Smooth muscle cell (in vitro differentiated cells): ENCODE measurements at regions not wholly inside any gene's neighbourhood (a gene's known extent, or its start where the extent isn't known, plus 50 kb on each side); places are given as distances from the start of the nearest gene placed in this dataset.
"Not testable (repeated sequence)": the region's sequence is repeated elsewhere in the genome, so short reads cannot be mapped to it uniquely, and the experiment has no call there.

Experiments used
- DNase-seq: peaks from one replicate; lab custom pipeline; 2025; ENCODE audit not compliant: unreplicated experiment; lab: John Stamatoyannopoulos, UW
- H2AFZ ChIP-seq: fragments of 200-600 bp; sonication (generic); 2 replicates; pipeline ENCODE4 v1.6.0; 2016; ENCODE audit warnings: antibody characterized with exemption, low read depth, mild to moderate bottlenecking
- H3F3A ChIP-seq: fragments of 200-600 bp; sonication (generic); 2 replicates; pipeline ENCODE4 v1.6.0; 2017; ENCODE audit warnings: antibody characterized with exemption, low read depth
- H3K27ac ChIP-seq: fragments of 200-600 bp; sonication (generic); 2 replicates; pipeline ENCODE4 v1.5.1; 2016; ENCODE audit warnings: low read depth, mild to moderate bottlenecking
- H3K27me3 ChIP-seq: fragments of 200-600 bp; sonication (generic); 2 replicates; pipeline ENCODE4 v1.6.1; 2016; ENCODE audit warnings: low read depth, mild to moderate bottlenecking
- H3K36me3 ChIP-seq: fragments of 200-600 bp; sonication (generic); 2 replicates; pipeline ENCODE4 v1.5.1; 2016; ENCODE audit warnings: low read depth
- H3K4me1 ChIP-seq: fragments of 200-600 bp; sonication (generic); 2 replicates; pipeline ENCODE4 v1.5.1; 2016; ENCODE audit warnings: low read depth
- H3K4me2 ChIP-seq: fragments of 200-600 bp; sonication (generic); 2 replicates; pipeline ENCODE4 v1.6.0; 2016; ENCODE audit warnings: mild to moderate bottlenecking
- H3K4me3 ChIP-seq: fragments of 200-600 bp; sonication (generic); 2 replicates; pipeline ENCODE4 v1.5.1; 2016; ENCODE audit warnings: mild to moderate bottlenecking
- H3K79me2 ChIP-seq: fragments of 200-600 bp; sonication (generic); 2 replicates; pipeline ENCODE4 v1.6.0; 2016; ENCODE audit warnings: low read depth, mild to moderate bottlenecking
- H3K9ac ChIP-seq: fragments of 200-600 bp; sonication (generic); 2 replicates; pipeline ENCODE4 v1.6.0; 2016; ENCODE audit warnings: low read depth
- H3K9me3 ChIP-seq: fragments of 200-600 bp; sonication (generic); replicated peaks from 2 replicates; pipeline ENCODE4 v1.5.1; 2016; ENCODE audit warnings: low read depth
- H4K20me1 ChIP-seq: fragments of 200-600 bp; sonication (generic); 2 replicates; pipeline ENCODE4 v1.6.0; 2016; ENCODE audit warnings: low read depth
- WGBS: methylation state at CpG from one replicate; pipeline ENCODE4 v1.1.7; 2016; ENCODE audit warnings: low lambda C conversion rate; 5-methylcytosine and 5-hydroxymethylcytosine counted together
- TF ChIP-seq, protein P1 (sequence below): fragments of 200-600 bp; sonication (generic); IDR thresholded peaks from 2 replicates; pipeline ENCODE4 v1.5.1; 2017; ENCODE audit warnings: borderline replicate concordance, mild to moderate bottlenecking, antibody characterized with exemption; ENCODE audit not compliant: insufficient read depth, poor library complexity, severe bottlenecking

DNA sequence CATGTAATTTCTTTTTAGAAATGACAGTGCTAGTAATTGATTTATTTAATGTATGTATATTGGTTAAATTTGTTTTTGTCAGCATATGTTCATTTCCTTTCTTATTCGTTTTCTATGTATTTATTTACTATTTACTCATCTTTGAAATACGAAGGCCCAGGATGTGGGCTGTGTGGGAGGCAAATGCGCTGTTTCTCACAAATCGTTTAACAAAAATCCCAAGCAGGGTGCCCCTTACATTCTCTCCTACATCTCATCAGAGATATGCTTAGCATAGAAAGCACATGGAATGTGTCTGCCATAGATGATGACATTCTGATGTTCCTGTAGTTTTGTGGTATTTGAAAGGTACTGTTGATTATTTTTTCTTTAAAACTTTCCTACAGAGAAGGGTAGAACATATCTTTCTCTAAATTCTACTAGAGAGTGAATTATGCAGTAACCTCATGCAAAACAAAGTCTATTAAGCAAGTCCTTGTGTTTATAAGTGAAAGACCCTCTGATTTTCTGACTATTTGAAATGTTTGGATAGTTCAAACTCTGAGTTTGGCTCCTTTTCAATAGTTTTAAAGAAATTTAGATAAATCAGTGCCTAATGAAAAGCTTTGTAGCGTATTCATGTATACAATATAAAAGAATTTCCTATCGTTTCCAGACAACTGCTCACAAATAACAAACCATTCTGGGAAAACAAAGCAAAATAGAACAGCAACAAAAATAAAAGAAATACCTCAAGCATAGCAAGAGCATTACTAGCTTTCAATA lies 111.1 kb upstream of the VGLL3 start:
- Histone ChIP-seq H3K9me3 (no peaks in the 10 kb centered on the region), H3K27ac (no peak overlapping the region), H3K4me2 (no peak overlapping the region), H3K79me2 (no peaks in the 10 kb centered on the region), H4K20me1 (no peaks in the 10 kb centered on the region), H3K9ac (no peak overlapping the region), H2AFZ (no peak overlapping the region), H3K4me1 (no peaks in the 10 kb centered on the region), H3F3A (no peaks in the 10 kb centered on the region), H3K36me3 (no peaks in the 10 kb centered on the region), H3K27me3 (no peaks in the 10 kb centered on the region), H3K4me3 (no peak overlapping the region)
- 88% methylated on average over 6 of the region's 6 CpGs for WGBS
- DNase-seq = no peak
- TF ChIP-seq, protein P1, sequence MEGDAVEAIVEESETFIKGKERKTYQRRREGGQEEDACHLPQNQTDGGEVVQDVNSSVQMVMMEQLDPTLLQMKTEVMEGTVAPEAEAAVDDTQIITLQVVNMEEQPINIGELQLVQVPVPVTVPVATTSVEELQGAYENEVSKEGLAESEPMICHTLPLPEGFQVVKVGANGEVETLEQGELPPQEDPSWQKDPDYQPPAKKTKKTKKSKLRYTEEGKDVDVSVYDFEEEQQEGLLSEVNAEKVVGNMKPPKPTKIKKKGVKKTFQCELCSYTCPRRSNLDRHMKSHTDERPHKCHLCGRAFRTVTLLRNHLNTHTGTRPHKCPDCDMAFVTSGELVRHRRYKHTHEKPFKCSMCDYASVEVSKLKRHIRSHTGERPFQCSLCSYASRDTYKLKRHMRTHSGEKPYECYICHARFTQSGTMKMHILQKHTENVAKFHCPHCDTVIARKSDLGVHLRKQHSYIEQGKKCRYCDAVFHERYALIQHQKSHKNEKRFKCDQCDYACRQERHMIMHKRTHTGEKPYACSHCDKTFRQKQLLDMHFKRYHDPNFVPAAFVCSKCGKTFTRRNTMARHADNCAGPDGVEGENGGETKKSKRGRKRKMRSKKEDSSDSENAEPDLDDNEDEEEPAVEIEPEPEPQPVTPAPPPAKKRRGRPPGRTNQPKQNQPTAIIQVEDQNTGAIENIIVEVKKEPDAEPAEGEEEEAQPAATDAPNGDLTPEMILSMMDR = no peak

DNA sequence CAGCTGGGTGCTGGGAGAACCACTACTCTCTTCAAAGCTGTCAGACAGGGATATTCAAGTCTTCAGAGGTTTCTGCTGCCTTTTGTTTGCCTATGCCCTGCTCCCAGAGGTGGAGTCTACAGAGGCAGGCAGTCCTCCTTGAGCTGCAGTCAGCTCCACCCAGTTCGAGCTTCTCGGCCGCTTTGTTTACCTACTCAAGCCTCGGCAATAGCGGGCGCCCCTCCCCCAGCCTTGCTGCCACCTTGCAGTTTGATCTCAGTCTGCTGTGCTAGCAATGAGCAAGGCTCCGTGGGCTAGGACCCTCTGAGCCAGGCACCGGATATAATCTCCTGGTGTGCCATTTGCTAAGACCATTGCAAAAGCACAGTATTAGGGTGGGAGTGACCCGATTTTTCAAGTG lies 106.8 kb upstream of the VGLL3 start:
- not testable (repeated sequence) for H3K4me1 ChIP-seq, DNase-seq, H3K79me2 ChIP-seq, H3K4me2 ChIP-seq, H3K27ac ChIP-seq, H3K9ac ChIP-seq, H3K9me3 ChIP-seq, H4K20me1 ChIP-seq, H2AFZ ChIP-seq, H3K36me3 ChIP-seq, H3K27me3 ChIP-seq, H3K4me3 ChIP-seq, H3F3A ChIP-seq
- whole genome bisulfite sequencing = 96% methylated on average over 9 of the region's 9 CpGs

DNA sequence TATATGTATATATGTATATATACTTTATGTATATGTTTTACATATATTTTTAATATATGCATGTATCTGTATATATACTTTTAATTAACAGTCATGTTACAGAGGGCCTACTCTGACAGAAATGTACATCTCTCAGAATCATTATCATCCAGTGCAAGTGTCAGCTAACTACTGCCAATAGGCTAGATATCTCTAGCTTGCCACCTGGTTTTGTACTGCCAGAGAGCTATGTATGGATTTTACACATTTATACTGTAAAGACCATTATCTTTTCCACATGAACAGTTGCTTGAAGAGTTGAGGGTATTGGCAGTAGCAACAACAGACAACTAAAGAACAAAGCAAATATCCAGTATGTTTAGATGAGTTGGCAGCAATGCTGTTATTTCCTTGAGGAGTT lies 99.7 kb upstream of the VGLL3 start:
- H3K4me1 ChIP-seq = no peaks in the 10 kb centered on the region
- no peak overlapping the region for H2AFZ ChIP-seq
- DNase-seq = no peak
- TF ChIP-seq, protein P1 = no peak
- H4K20me1 ChIP-seq = no peaks in the 10 kb centered on the region
- no peaks in the 10 kb centered on the region for H3K79me2 ChIP-seq
- no peak overlapping the region for H3K4me2 ChIP-seq
- H3K9ac ChIP-seq = no peak overlapping the region
- H3K27me3 ChIP-seq = no peaks in the 10 kb centered on the region
- H3K9me3 ChIP-seq = no peaks in the 10 kb centered on the region
- no peak overlapping the region for H3K27ac ChIP-seq
- no peaks in the 10 kb centered on the region for H3K36me3 ChIP-seq
- no peaks in the 10 kb centered on the region for H3F3A ChIP-seq
- no peak overlapping the region for H3K4me3 ChIP-seq

DNA sequence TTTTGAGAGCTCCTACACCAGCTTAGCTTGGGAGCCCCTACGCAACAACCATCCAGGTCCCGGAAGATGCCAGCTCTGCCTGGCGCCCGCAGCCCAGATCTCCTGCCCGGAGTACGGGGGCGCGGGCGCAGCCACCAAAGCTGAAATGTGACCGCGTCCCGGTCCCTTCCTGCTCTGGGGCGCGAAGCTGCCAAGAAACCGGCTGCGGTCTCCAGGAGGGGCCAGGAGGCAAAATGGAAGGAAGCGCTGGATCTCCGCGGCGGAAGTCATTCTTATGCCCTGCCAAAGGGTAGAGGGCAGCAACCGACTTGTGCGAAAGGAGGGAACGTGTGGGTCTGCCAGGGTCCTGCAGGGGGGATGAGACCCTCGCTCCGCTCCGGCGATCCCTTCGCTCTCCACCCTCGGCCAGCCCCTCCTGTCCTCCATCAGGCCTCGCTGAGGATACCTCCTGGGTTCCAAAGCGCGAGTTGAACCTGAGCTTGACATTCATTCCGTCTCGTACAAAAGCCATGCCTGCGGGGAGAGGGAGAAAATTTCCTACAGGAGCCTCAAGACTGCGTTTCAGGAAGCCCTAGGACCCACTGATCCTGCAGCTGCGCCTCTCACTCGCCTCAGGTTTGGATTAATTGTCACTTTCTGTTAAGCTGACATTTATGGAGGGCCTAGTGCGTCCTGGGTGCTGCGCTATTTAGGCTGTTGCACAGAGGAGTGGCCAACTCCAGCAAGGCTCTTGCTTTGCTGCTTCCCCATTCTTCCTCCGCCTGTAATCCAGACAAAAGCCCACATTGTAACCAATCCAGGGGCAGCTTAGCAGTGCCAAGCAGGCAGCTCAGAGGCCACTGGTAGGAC lies 98.3 kb upstream of the VGLL3 start:
- H3K36me3 ChIP-seq = no peaks in the 10 kb centered on the region
- H3K4me1 ChIP-seq = no peaks in the 10 kb centered on the region
- TF ChIP-seq, protein P1 = no peak
- no peak overlapping the region for H2AFZ ChIP-seq
- no peaks in the 10 kb centered on the region for H3F3A ChIP-seq
- H4K20me1 ChIP-seq = no peaks in the 10 kb centered on the region
- no peak overlapping the region for H3K4me3 ChIP-seq
- WGBS = 96% methylated on average over 41 of the region's 41 CpGs
- no peak overlapping the region for H3K27ac ChIP-seq
- DNase-seq = no peak
- H3K9me3 ChIP-seq = no peaks in the 10 kb centered on the region
- H3K27me3 ChIP-seq = no peaks in the 10 kb centered on the region
- H3K79me2 ChIP-seq = no peaks in the 10 kb centered on the region
- H3K4me2 ChIP-seq = no peak overlapping the region
- no peak overlapping the region for H3K9ac ChIP-seq
